ENCODE measurements at regions not wholly inside any gene's neighbourhood (a gene's known extent, or its start where the extent isn't known, plus 50 kb on each side); places are given as distances from the start of the nearest gene placed in this dataset.

DNA sequence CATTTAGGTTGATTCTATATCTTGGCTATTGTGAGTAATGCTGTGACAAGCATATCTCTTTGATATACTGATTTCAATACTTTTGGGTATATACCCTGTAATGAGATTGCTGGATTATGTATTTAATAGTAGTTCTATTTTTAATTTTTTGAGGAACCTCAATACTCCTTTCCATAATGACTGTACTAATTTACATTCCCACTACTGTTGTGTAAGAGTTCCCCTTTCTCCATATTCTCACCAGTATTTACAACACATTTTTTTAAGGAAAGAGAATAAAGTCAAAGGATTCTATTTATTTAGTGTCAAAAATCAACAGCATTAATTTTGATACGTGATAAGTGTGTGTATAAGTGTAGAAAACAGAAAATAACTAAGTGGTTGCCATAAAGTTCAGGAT, 356.4 kb upstream of the EDIL3 start:
- no peaks in the 10 kb centered on the region for H3K36me3 ChIP-seq (replicated peaks; ENCODE audit: insufficient read depth, low read depth)
- H3K27ac ChIP-seq = no peak overlapping the region
- DNase-seq (ENCODE audit: low spot score) = no peak
- H3K9me2 ChIP-seq (replicated peaks; ENCODE audit: insufficient read depth) = no peaks in the 10 kb centered on the region
- H2AFZ ChIP-seq = no peak overlapping the region
- no peaks in the 10 kb centered on the region for H3K4me1 ChIP-seq (ENCODE audit: insufficient read depth)
- no peaks in the 10 kb centered on the region for H3K27me3 ChIP-seq
- no peak overlapping the region for H3K4me3 ChIP-seq
- no peaks in the 10 kb centered on the region for H3K9me3 ChIP-seq (ENCODE audit: low read depth)
- no peaks in the 10 kb centered on the region for H4K20me1 ChIP-seq (ENCODE audit: insufficient read depth, poor library complexity, severe bottlenecking)
- 72% methylated on average over 1 of the region's 1 CpG for WGBS (ENCODE audit: low lambda C conversion rate, missing lambda C conversion rate)
- TF ChIP-seq CTCF (IDR thresholded peaks at IDR 0.05; ENCODE audit: poor library complexity) = no peak
- no peak for TF ChIP-seq EZH2phosphoT487 (IDR thresholded peaks at IDR 0.05; ENCODE audit: low read depth, severe bottlenecking, unreplicated experiment)
- TF ChIP-seq EZH2 (IDR thresholded peaks at IDR 0.05; ENCODE audit: borderline replicate concordance) = no peak
- H3K79me2 ChIP-seq = no peaks in the 10 kb centered on the region
- H3K4me2 ChIP-seq = no peak overlapping the region

DNA sequence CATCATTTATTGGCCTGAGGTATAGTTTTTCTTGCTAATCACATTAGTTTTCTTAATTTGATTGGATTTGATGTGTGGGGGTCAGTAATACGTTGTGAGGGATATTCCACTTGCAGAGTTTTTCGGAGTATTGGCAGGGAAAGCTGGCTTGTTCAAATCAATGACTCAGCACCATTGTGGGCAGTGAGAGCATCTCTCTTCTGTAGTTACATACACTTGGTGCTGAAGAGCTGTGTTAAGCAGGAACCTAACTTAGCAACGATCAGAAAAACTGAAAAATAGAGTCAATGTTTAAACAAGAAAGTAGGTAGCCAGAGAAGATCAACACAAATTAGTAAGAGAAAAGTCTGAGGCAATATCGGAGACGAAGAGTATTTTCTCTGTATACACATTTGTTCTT, 344.6 kb upstream of the EDIL3 start:
- no peak overlapping the region for H3K4me2 ChIP-seq
- H3K4me3 ChIP-seq = no peak overlapping the region
- H3K36me3 ChIP-seq (replicated peaks; ENCODE audit: insufficient read depth, low read depth) = no peaks in the 10 kb centered on the region
- no peaks in the 10 kb centered on the region for H4K20me1 ChIP-seq (ENCODE audit: insufficient read depth, poor library complexity, severe bottlenecking)
- H3K9me2 ChIP-seq (replicated peaks; ENCODE audit: insufficient read depth) = no peaks in the 10 kb centered on the region
- 74% methylated on average over 5 of the region's 5 CpGs for WGBS (ENCODE audit: low lambda C conversion rate, missing lambda C conversion rate)
- H3K27ac ChIP-seq = no peak overlapping the region
- no peaks in the 10 kb centered on the region for H3K4me1 ChIP-seq (ENCODE audit: insufficient read depth)
- no peak for DNase-seq (ENCODE audit: low spot score)
- H2AFZ ChIP-seq = no peak overlapping the region
- H3K9me3 ChIP-seq (ENCODE audit: low read depth) = no peaks in the 10 kb centered on the region
- no peaks in the 10 kb centered on the region for H3K27me3 ChIP-seq
- H3K79me2 ChIP-seq = no peaks in the 10 kb centered on the region
- no peak for TF ChIP-seq EZH2phosphoT487 (IDR thresholded peaks at IDR 0.05; ENCODE audit: low read depth, severe bottlenecking, unreplicated experiment)
- no peak for TF ChIP-seq CTCF (IDR thresholded peaks at IDR 0.05; ENCODE audit: poor library complexity)
- TF ChIP-seq EZH2 (IDR thresholded peaks at IDR 0.05; ENCODE audit: borderline replicate concordance) = no peak

- H3K4me2 ChIP-seq = no peak overlapping the region
- no peak overlapping the region for H3K4me3 ChIP-seq
- TF ChIP-seq EZH2phosphoT487 (IDR thresholded peaks at IDR 0.05; ENCODE audit: low read depth, severe bottlenecking, unreplicated experiment) (no peak), EZH2 (IDR thresholded peaks at IDR 0.05; ENCODE audit: borderline replicate concordance) (no peak), CTCF (IDR thresholded peaks at IDR 0.05; ENCODE audit: poor library complexity) (no peak)
- WGBS (ENCODE audit: low lambda C conversion rate, missing lambda C conversion rate) = 91% methylated on average over 2 of the region's 2 CpGs
- no peak for DNase-seq (ENCODE audit: low spot score)
- no peaks in the 10 kb centered on the region for H3K9me3 ChIP-seq (ENCODE audit: low read depth)
- H3K27me3 ChIP-seq = no peaks in the 10 kb centered on the region
- H3K36me3 ChIP-seq (replicated peaks; ENCODE audit: insufficient read depth, low read depth) = no peaks in the 10 kb centered on the region
- H3K79me2 ChIP-seq = no peaks in the 10 kb centered on the region
- H3K4me1 ChIP-seq (ENCODE audit: insufficient read depth) = no peaks in the 10 kb centered on the region
- H3K9me2 ChIP-seq (replicated peaks; ENCODE audit: insufficient read depth) = no peaks in the 10 kb centered on the region
- H4K20me1 ChIP-seq (ENCODE audit: insufficient read depth, poor library complexity, severe bottlenecking) = no peaks in the 10 kb centered on the region
- no peak overlapping the region for H3K27ac ChIP-seq
- no peak overlapping the region for H2AFZ ChIP-seq
Observed at GRCh38 chr5:84727708-84728107, 343.0 kb upstream of the EDIL3 start.

Measured in hepatocyte (in vitro differentiated cells).